CD4-positive, alpha-beta T cell treated with Interleukin-10 for 1 hour (primary cell): ENCODE measurements at regions not wholly inside any gene's neighbourhood (a gene's known extent, or its start where the extent isn't known, plus 50 kb on each side); places are given as distances from the start of the nearest gene placed in this dataset.
"Not testable (repeated sequence)": the region's sequence is repeated elsewhere in the genome, so short reads cannot be mapped to it uniquely, and the experiment has no call there.

Experiments
- DNase-seq: peaks from one replicate; pipeline ENCODE4 v3.0.0-alpha.2; 2020

DNA sequence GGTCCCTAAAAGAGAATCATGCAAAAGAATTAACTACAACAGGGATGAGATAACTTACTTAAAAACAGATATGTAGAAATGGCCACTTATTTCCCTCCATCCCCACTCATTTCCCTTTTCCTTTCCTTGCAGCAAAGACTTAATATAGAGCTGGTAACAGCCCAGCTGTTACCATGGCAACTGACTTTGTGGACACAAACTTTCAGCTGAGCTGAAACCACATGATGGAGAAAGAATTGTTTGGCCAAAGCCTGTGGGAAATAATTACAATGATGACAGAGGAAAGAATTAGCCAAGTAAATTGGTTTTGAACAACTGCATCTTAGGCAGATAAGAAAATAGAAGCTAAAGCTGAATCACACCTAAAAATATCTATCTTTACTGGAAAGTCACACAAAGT, 364.9 kb downstream of the GALC start:
- DNase-seq: no peak

GRCh38 chr14:87626266-87626665, 366.7 kb downstream of the GALC start:
- DNase-seq: no peak

DNA sequence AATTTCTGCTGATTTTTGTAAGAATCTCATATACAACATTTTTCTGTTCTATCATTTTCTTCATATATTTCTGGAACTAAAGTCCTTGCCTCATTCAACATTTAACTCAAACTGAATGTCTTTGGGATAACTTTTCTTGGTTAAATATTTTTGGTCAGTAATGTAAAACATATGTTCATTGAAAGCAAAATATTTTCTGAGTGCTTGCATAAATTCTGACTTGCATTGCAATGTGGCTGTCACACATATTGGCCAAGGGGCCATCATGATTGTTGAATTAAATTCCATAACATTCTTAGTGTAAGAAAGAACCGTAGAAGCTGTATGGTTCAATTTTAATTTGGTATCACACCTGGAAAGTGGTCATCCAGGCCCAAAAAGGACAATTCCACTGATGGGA, 369.4 kb downstream of the GALC start:
- DNase-seq: no peak

DNA sequence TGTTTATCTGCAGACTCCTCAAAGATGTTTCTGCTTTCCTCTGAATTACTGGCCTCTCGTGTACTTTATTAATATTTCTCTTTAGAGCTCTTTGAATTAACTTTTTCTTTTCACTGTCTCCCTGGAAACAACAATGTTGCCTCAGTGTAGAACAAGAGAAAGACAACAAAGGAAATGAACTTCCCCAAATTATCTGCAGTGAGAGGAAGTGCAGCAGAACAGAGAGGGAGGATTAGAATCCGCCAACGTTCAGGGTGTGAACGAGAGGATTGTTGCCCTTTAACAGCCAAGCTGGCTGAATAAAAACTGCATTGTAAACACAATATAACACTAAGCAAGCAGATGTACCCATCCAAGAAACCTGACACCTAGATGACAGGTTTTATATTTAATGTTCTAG, 375.9 kb downstream of the GALC start:
- no peak for DNase-seq

GRCh38 chr14:87615822-87616679, 376.9 kb downstream of the GALC start:
- peak; percentile 9 for DNase-seq

GRCh38 chr14:87615047-87615446, 377.9 kb downstream of the GALC start:
- DNase-seq: no peak

DNA sequence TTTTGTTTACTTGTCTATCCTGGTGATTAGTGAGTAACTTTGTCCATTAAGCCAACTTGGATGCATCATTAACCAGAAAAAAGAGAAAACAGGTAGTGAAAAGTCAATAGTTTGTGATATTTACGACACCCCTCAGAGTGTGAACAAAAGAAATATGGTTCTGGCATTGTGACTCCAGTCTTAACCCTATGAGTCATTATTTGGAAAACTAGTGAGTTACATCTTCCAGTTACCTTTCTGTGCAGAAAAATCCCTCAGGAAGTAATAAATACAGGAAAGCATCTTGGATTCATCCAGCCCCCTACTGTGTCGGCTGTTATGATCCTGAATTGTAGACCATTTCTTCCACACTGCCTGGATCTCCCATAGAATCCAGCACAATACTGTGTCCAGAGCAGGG, 379.1 kb downstream of the GALC start:
- DNase-seq: no peak

- DNase-seq: not testable (repeated sequence)
Observed at GRCh38 chr14:87607056-87607455, 385.9 kb downstream of the GALC start.

DNA sequence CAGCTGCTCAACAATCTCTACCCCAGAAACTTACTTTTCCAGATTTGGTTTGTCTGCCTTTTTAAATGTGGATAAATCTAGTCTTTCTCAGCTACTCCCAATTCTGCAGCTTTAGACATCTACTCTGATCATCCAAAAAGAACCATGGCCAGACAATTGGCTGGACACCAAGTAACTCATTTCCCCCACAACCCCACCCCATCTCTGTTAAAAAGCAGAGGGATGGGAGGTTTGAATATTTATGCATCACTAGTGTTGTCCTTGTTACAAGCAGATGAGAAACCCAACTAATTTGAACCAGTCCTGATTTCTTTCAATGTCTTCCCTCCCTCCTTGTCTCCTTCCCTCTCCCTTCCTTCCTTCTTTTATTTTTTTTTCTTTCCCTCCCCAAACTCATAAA, 391.9 kb downstream of the GALC start:
- DNase-seq: no peak

DNA sequence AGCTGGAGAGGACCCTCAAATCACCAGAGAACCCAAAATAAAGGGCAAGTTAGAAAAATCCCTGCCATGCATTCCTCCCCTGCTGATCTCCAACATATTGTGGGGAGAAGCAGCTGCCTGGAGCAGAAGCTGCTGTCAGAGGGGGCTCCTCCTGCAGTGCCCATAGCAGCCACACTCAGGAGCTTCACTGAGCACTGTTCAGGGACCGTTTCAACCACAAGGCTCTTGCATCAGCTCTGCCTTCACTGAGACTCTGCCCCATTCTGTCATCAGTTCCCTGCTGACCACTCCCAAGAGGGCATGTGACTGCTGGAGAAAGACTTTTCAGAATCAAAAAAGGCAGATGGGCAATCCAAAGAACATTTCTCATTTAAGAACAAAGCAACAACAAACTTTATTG, 392.7 kb downstream of the GALC start:
- DNase-seq: no peak

- no peak for DNase-seq
Observed at GRCh38 chr14:87581298-87581697, 411.7 kb downstream of the GALC start.

DNA sequence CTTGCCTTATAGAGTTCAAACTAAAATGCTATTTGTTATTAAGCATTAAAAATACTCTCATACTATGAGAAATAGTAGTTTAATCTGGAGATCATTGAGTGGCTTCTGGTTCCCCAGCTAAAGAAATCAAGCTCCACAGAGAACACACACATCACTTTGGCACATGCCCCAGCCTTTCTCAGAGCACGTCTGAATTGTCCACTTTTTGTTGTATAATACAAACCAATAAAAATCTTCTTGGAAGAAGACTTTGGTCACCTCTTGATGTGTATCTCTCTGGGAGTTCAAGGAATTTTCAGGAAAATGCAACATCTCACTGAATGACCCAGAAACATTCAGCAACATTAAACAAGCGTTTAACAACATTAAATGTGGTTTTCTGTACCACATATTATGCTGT, 413.9 kb downstream of the GALC start:
- DNase-seq: no peak

DNA sequence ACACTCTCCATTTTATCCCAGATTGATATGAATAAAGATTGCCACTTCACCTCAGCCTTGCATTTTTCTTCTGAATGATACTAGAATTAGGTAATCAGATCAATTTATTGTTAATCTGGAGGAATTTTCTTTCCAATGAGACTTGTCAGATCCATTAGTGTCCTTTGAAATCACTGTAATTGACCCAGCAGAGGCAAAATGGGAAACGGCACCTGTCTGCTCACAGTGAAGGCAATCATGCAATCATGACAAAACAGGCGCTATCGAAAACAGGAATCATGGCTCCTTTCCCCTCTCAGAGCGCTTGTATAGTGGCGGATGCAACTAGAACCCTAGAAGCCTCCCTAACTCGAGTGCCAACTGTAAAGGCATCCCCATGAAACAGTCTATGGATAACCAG, 417.6 kb downstream of the GALC start:
- DNase-seq: no peak

DNA sequence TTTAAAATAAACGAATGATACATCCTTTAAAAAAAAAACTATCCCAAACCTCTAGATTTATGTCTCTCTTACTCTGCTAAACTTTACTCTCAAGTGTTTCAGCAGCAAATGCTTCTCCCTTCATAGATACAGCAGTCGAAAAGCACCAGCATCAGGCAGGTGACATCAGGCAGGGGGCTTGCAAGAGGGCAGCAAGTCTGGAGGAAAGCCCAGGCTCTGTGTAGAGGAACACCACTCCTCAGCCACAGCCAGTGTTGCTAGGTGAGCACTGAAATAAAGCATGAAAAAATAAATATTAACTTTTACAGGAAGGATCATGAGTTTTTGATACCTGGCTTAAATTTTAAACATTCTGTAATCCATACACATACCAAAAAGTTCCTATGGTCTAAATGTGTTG, 419.4 kb downstream of the GALC start:
- DNase-seq: no peak

DNA sequence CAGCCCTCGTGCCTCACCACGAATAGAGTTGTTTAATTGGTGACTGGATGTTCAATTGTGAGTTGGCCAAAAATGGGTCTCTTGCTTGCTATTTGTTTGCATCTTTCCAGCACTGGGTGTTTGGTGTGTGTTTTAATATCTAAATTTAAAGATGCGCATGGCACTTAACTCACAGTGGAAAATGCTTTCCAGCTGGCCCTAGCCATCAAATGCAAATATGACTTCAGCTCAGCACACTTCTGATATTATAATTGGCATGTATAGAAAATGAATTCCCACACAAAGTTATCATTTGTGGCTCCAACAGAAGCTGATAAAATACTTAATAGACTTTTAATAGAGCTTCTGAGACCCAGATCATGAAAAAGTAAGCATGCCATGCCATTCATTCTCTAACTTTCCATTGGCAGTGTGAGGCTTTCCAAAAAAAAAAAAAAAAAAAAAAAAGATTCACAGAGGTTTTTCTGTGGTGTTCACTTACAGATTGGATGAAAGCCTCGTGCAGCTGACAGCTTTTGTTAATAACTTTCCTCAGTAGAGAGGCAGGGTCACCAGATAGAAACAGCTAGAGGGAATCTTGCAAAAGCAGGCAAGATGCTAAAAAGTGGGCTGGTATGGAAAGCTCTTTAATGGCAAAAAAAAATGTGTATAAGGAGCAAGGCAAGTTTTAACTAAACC, 425.2 kb downstream of the GALC start:
- no peak for DNase-seq

- DNase-seq: no peak
Observed at GRCh38 chr14:87566991-87567390, 426.0 kb downstream of the GALC start.

- no peak for DNase-seq
Observed at GRCh38 chr14:87547536-87547935, 445.4 kb downstream of the GALC start.

DNA sequence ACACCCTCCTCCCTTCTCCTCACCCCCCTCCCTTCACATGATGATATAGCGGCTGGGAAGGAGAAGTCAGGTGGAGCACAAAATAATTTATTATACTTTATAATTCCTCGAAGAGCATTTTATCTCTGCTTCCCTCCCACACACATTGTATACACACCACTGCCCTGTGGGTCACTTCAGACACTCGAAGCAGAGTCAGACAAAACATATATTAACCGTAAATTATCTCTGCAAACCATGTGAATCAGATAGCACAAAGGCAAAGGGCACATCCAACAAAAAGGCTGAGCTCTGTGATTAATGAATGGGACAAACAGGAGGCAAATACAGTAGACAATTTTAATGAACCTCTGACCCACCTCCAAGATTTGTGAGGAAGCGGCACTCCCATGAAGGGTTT, 450.7 kb downstream of the GALC start:
- no peak for DNase-seq

DNA sequence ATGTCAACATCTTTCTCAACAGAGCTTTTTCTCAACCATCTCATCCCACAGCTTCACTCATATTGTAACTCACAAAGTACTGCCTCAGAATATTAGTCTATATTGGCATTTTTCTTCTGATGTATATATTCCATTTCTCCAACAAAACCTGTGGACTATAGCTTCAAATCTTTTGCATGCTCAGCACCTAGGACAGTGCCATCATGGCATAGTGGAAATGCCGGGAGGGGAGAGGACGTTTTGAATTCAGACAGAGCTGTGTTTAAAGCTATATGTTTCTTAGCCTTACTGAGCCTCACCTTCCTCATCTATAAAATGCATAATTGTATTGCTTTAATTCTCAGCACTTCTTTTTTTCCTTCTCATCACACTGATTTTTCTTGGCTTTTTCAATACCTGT, 452.6 kb downstream of the GALC start:
- no peak for DNase-seq

- no peak for DNase-seq
Observed at GRCh38 chr14:87529081-87529480, 463.9 kb downstream of the GALC start.

DNA sequence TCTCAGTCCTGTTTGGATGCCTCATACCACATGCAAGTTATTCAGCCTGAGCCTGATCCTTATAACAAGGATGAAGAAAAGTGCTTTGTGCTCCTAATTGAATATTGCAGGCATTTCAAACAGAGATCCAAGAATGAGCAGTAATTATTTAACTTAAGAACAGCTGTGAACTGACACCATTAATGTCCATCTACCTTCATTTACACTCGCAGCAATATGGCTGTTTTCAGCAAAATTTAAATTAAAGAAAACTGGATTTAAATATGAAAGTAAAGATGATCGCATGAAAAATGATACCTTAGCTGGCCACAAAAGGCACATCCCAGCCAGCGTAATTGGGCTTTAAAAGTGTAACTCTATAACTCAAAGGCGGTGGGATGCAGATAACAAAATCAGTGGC, 466.3 kb downstream of the GALC start:
- DNase-seq: no peak

- DNase-seq: no peak
Observed at GRCh38 chr14:87524011-87524410, 469.0 kb downstream of the GALC start.

- DNase-seq: no peak
Observed at GRCh38 chr14:87522575-87522974, 470.4 kb downstream of the GALC start.

DNA sequence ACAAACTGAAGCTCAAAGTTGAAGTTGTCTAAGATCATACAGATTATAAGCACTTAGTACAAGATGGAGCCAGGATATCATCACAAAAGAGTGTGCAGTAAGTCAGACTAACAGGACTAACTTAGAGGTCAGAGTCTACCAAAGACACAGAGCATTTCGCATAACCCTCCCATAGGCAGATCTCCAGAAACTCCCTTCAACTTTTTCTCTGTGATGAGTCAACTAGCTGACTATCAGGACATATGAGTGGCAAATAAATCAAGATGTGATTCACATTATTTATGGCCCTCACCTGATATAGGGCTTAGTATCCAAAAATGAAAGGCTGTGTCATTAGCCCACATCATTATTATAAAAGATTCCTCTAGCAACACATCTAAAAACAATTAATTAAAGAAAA, 484.6 kb downstream of the GALC start:
- DNase-seq: no peak

DNA sequence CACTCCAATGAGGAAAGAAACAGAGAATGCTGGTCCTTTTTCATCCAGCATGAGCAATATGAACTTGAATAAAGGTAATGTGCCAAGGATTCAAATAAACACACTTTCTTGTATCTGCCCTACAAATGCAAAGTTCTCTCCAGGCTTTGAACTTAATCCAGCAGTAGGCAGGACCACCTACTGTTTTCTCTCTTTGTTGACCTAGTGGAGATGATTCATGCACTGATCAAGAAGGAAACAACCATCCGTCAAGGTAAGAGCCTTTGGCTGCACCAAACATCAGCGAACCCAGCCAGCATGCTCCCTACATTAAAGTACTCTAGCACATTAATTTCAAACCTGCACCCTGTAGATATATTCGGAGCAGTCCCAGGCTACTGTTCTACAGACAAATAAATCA, 489.3 kb downstream of the GALC start:
- no peak for DNase-seq
